GM18907 (cell line): ENCODE measurements at regions not wholly inside any gene's neighbourhood (a gene's known extent, or its start where the extent isn't known, plus 50 kb on each side); places are given as distances from the start of the nearest gene placed in this dataset.

Experiments used
- ATAC-seq: cut with Tn5 transposase; IDR thresholded peaks from one replicate; pipeline ENCODE4 v1.9.1; 2021; ENCODE audit warnings: mild to moderate bottlenecking, moderate library complexity; ENCODE audit not compliant: unreplicated experiment

- no peak for ATAC-seq
Observed at GRCh38 chr3:102102394-102102793, 253.1 kb downstream of the NFKBIZ start.

GRCh38 chr3:102104033-102104432 is 254.7 kb downstream of the NFKBIZ start:
- no peak for ATAC-seq

- ATAC-seq = no peak
Observed at GRCh38 chr3:102105193-102105592, 255.9 kb downstream of the NFKBIZ start.

GRCh38 chr3:102106416-102107097 is 257.2 kb downstream of the NFKBIZ start:
- no peak for ATAC-seq

- ATAC-seq = no peak
Observed at GRCh38 chr3:102112704-102113230, 263.5 kb downstream of the NFKBIZ start.

GRCh38 chr3:102113421-102114041 is 264.2 kb downstream of the NFKBIZ start:
- no peak for ATAC-seq

- ATAC-seq = no peak
Observed at GRCh38 chr3:102114264-102114979, 265.1 kb downstream of the NFKBIZ start.

GRCh38 chr3:102122527-102122926 is 273.2 kb downstream of the NFKBIZ start:
- no peak for ATAC-seq

- no peak for ATAC-seq
Observed at GRCh38 chr3:102123590-102124190, 274.4 kb downstream of the NFKBIZ start.

GRCh38 chr3:102124282-102124681 is 275.0 kb downstream of the NFKBIZ start:
- no peak for ATAC-seq

GRCh38 chr3:102124704-102125103 is 275.4 kb downstream of the NFKBIZ start:
- ATAC-seq = no peak

- no peak for ATAC-seq
Observed at GRCh38 chr3:102125197-102125993, 276.1 kb downstream of the NFKBIZ start.

- ATAC-seq = no peak
Observed at GRCh38 chr3:102125994-102126368, 276.7 kb downstream of the NFKBIZ start.

- no peak for ATAC-seq
Observed at GRCh38 chr3:102129760-102130608, 280.7 kb downstream of the NFKBIZ start.

GRCh38 chr3:102132370-102132769 is 283.1 kb downstream of the NFKBIZ start:
- ATAC-seq = no peak

GRCh38 chr3:102133376-102133775 is 284.1 kb downstream of the NFKBIZ start:
- ATAC-seq = no peak

- ATAC-seq = no peak
Observed at GRCh38 chr3:102135316-102135715, 286.0 kb downstream of the NFKBIZ start.

- ATAC-seq = no peak
Observed at GRCh38 chr3:102136183-102136582, 286.9 kb downstream of the NFKBIZ start.

GRCh38 chr3:102140116-102140515 is 290.8 kb downstream of the NFKBIZ start:
- ATAC-seq = no peak
